NB4 (cell line): ENCODE measurements at regions not wholly inside any gene's neighbourhood (a gene's known extent, or its start where the extent isn't known, plus 50 kb on each side); places are given as distances from the start of the nearest gene placed in this dataset.

Source experiments
- CTCF ChIP-seq: IDR thresholded peaks from one replicate; pipeline ENCODE4 v1.5.1; 2012; ENCODE audit warnings: low read depth, low read length
- MYC ChIP-seq: IDR thresholded peaks from 2 replicates; pipeline ENCODE4 v1.6.1; 2011; ENCODE audit warnings: low read depth, low read length
- POLR2A ChIP-seq: IDR thresholded peaks from 2 replicates; pipeline ENCODE4 v1.6.1; 2011; ENCODE audit warnings: mild to moderate bottlenecking; ENCODE audit not compliant: insufficient read length; ENCODE audit errors: extremely low read depth

GRCh38 chrX:802846-803245 lies 172.3 kb downstream of the SHOX start:
- TF ChIP-seq CTCF (no peak), POLR2A (no peak), MYC (no peak)
